ENCODE measurements at regions not wholly inside any gene's neighbourhood (a gene's known extent, or its start where the extent isn't known, plus 50 kb on each side); places are given as distances from the start of the nearest gene placed in this dataset.

DNA sequence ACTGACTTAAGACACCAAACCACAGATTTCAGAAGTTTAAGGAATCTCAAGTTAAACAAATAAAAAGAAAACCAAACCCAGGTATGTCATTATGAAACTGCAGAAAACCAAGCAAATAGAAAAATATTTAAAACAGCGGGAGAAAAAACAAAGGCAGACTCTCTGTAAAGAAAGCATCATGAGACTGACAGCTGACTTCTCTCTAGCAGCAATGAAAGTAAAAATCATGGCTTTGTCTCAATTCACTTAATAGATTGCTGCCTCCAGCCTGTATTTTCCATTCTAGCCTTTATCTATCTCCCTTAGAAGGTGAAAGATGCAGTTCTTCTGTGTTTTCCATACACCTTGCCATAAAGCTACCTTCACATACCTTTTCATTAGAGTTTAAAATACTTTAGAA lies 131.1 kb upstream of the IPO5 start:
- DNase-seq (ENCODE audit: insufficient read length, low spot score) (no peak), FAIRE-seq (no peak)
- TF ChIP-seq, protein P1, sequence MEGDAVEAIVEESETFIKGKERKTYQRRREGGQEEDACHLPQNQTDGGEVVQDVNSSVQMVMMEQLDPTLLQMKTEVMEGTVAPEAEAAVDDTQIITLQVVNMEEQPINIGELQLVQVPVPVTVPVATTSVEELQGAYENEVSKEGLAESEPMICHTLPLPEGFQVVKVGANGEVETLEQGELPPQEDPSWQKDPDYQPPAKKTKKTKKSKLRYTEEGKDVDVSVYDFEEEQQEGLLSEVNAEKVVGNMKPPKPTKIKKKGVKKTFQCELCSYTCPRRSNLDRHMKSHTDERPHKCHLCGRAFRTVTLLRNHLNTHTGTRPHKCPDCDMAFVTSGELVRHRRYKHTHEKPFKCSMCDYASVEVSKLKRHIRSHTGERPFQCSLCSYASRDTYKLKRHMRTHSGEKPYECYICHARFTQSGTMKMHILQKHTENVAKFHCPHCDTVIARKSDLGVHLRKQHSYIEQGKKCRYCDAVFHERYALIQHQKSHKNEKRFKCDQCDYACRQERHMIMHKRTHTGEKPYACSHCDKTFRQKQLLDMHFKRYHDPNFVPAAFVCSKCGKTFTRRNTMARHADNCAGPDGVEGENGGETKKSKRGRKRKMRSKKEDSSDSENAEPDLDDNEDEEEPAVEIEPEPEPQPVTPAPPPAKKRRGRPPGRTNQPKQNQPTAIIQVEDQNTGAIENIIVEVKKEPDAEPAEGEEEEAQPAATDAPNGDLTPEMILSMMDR (IDR thresholded peaks at IDR 0.05; ENCODE audit: insufficient read depth, missing control alignments): no peak

DNA sequence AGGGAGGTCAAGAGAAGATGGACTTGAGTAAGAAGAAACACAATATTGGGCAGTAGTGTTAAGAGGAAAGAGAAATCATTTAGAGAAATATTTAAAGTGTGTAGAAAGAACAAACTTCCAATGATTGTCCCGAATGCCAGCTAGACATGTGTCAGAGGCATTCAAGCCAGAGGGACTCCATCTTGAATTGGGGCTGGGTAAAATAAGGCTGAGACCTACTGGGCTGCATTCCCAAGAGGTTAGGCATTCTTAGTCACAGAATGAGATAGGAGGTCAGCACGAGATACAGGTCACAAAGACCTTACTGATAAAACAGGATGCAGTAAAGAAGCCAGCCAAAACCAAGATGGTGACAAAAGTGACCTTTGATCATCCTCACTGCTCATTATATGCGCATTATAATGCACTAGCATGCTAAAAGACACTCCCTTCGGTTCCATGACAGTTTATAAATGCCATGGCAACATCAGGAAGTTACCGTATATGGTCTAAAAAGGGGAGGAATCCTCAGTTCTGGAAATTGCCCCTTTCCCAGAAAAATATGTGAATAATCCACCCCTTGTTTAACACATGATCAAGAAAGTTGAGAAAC lies 127.0 kb upstream of the IPO5 start:
- no peak for DNase-seq (ENCODE audit: insufficient read length, low spot score)
- TF ChIP-seq, protein P1 (IDR thresholded peaks at IDR 0.05; ENCODE audit: insufficient read depth, missing control alignments): no peak
- FAIRE-seq: no peak

DNA sequence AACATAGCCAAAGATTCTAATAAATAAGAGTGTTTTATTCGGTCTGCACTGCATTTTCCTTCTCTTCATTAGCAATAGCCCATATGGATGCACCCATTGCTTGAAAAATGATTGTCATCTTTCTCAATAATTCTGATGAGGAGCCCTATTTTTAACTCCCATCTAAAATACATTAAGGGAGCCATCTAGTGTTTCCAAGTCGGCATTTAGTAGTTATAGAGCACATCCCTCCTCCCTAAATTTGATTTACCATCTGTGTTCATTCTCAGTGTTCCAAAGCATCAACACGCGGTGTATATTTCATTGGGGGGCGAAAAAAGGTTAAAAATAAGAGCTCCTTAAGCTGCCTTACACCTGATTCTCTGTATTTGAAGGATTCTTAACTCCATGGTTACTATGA lies 119.2 kb upstream of the IPO5 start:
- DNase-seq (ENCODE audit: insufficient read length, low spot score) (no peak), FAIRE-seq (no peak)
- TF ChIP-seq, protein P1 (IDR thresholded peaks at IDR 0.05; ENCODE audit: insufficient read depth, missing control alignments): peak; percentile 18

DNA sequence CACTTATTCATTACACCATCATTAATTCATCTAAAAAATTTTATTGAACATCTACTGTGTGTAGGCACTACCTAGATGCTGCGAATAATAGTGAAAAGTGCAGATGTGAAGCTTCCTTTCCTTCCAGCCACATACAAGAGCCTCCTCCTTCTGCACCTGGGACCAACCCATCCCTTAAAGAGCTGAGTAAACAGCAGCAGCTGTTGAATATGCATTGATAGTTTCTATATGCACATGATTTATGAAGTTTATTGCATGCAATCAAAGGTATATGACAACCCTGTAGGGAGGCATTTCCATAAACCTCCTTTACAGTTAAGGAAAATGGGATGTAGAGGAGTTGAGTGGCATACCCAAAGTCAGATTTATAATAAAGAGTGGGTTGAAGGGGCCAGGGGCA lies 110.3 kb upstream of the IPO5 start:
- DNase-seq (ENCODE audit: insufficient read length, low spot score): no peak
- TF ChIP-seq, protein P1 (IDR thresholded peaks at IDR 0.05; ENCODE audit: insufficient read depth, missing control alignments): no peak
- FAIRE-seq: no peak

DNA sequence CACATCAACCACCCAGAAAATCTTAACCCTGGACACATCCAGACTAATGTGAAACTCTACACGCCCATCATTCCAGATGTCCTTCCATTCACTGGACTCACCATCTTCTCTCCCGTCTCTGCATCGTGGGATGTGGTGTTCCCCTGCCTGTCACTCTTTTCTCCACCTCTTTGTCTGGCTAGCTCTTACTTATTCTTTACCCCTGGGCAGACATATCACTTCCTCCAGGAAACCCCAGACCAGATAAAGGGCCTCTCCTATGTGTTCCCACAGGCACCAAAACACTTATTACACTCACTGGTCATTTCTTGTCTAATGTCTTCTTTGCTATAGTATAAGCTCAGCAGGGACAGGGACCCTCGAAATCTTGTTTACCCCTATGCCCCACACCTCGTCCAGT lies 109.3 kb upstream of the IPO5 start:
- FAIRE-seq (no peak), DNase-seq (ENCODE audit: insufficient read length, low spot score) (no peak)
- TF ChIP-seq, protein P1 (IDR thresholded peaks at IDR 0.05; ENCODE audit: insufficient read depth, missing control alignments): no peak

DNA sequence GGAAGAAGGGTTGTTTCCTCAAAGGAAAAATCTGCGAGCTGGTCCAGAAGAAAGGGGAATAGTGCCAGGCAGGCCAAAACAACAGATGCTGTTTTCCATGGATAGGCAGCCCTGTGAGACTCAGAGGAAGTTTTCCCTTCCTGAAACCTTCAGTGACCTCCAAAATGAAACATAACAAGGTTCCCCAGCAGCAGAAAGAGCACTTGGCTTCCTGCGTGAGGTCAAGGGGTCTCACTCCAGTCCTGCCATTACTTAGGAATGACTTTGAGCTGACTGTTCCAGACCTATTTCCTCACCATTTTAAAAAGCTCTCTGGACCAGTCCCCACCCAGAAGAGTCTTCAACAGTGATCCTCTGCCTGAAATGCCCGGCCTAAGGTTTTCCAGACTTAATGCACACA lies 104.6 kb upstream of the IPO5 start:
- FAIRE-seq: no peak
- TF ChIP-seq, protein P1 (IDR thresholded peaks at IDR 0.05; ENCODE audit: insufficient read depth, missing control alignments): no peak
- no peak for DNase-seq (ENCODE audit: insufficient read length, low spot score)

DNA sequence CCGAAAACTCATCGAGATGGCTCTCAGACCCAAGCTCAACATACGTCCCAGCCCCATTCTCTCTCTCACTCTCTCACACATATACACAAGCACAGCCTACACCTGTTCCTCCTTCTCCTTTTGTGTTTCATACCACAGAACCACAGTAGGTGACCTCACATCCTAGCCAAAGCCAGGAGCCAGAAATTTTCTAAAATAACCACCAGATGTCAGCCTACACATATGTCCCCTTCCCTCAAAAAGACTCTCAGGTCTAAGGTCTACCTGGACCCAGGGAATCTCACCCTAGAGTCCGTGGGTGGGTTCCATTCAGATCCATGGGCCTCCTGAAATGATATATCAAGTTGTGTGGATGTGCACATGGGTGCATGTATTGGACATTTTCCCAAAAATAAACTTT lies 104.2 kb upstream of the IPO5 start:
- no peak for FAIRE-seq
- no peak for DNase-seq (ENCODE audit: insufficient read length, low spot score)
- TF ChIP-seq, protein P1 (IDR thresholded peaks at IDR 0.05; ENCODE audit: insufficient read depth, missing control alignments): peak; percentile 14

All from D721Med (cell line).